Muscle of leg (tissue), 3 donors: ENCODE measurements at regions not wholly inside any gene's neighbourhood (a gene's known extent, or its start where the extent isn't known, plus 50 kb on each side); places are given as distances from the start of the nearest gene placed in this dataset.
"Not testable (repeated sequence)": the region's sequence is repeated elsewhere in the genome, so short reads cannot be mapped to it uniquely, and the experiment has no call there.

Source experiments
- DNase-seq: peaks from one replicate; pipeline ENCODE4 v3.0.0; 2013
- H3K27ac ChIP-seq: one replicate; pipeline ENCODE4 v1.5.1; 2013; ENCODE audit warnings: mild to moderate bottlenecking, low read length, control low read depth
- H3K27me3 ChIP-seq: one replicate; pipeline ENCODE4 v1.6.1; 2013; ENCODE audit warnings: low read length; ENCODE audit not compliant: control insufficient read depth, insufficient read depth
- H3K36me3 ChIP-seq: one replicate; pipeline ENCODE4 v1.6.1; 2013; ENCODE audit warnings: low read length; ENCODE audit not compliant: control insufficient read depth, insufficient read depth
- H3K4me1 ChIP-seq: one replicate; pipeline ENCODE4 v1.6.1; 2013; ENCODE audit warnings: low read length; ENCODE audit not compliant: control insufficient read depth, insufficient read depth
- H3K4me3 ChIP-seq: one replicate; pipeline ENCODE4 v1.5.1; 2013; ENCODE audit warnings: low read length, control low read depth
- H3K9me3 ChIP-seq: replicated peaks from 2 replicates; pipeline ENCODE4 v1.6.1; 2013; ENCODE audit warnings: low read depth, low read length; ENCODE audit not compliant: control insufficient read depth
- WGBS: methylation state at CpG from one replicate; pipeline ENCODE4 v1.1.5; 2013; ENCODE audit warnings: missing lambda C conversion rate; ENCODE audit not compliant: insufficient coverage; 5-methylcytosine and 5-hydroxymethylcytosine counted together

DNA sequence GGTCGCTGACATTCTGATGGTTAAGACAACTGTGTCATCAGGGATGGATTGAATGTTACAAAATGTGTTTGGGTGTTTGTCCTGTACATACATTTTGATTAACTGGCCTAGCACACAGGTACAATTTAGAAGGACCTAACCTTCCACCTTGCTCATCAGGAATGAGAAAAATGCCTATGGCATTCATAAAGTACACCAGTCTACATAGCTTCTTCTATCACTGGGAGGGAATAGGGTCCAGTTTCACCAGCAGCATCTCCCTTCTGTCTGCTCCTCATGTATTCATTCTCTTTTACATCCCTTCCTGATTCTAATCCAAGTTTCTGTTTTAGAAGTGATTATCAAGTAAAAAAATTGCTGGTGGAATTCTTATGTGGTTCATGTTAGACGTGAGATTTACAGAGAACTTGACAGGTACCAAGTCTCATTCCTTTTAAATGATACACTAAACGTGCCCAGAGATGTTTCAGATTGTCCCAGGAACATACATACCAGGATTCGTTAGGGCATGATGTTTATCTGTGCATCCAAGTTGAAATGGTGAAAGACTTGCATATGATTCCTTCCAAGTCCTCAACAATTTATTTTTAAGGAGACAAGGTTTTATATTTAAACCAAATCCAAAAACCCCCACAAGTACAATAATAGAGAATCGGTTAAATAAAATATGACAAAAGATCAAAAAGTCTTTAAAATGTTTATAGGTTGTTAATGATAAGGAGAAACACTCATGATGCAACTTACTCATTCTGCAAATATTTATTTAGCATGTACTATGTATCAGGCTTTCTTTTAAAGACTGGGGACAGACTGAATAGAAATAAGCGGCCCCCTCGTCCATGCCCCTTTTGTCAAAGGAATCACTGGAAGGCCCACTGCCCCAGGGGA, 359.1 kb downstream of the ZNF674 start:
- H3K27me3 ChIP-seq: peaks cover 6% of the 10 kb centered on the region
- no peak for DNase-seq
- no peaks in the 10 kb centered on the region for H3K9me3 ChIP-seq
- no peaks in the 10 kb centered on the region for H3K4me1 ChIP-seq
- H3K4me3 ChIP-seq: no peak overlapping the region
- no CpG with 5 or more reads among the region's 7 CpGs for WGBS
- no peaks in the 10 kb centered on the region for H3K36me3 ChIP-seq
- H3K27ac ChIP-seq: no peak overlapping the region

- no peaks in the 10 kb centered on the region for H3K36me3 ChIP-seq
- H3K27me3 ChIP-seq: peaks cover 7% of the 10 kb centered on the region
- no peaks in the 10 kb centered on the region for H3K9me3 ChIP-seq
- no peaks in the 10 kb centered on the region for H3K4me1 ChIP-seq
- H3K27ac ChIP-seq: no peak overlapping the region
- no peak for DNase-seq
- no peak overlapping the region for H3K4me3 ChIP-seq
- no CpG with 5 or more reads among the region's 2 CpGs for WGBS
These were observed 360.5 kb downstream of the ZNF674 start for GRCh38 chrX:46184749-46185148.

GRCh38 chrX:46180258-46180687, 364.9 kb downstream of the ZNF674 start:
- peak; percentile 5 for DNase-seq
- Histone ChIP-seq H3K4me1 (no peaks in the 10 kb centered on the region), H3K27ac (no peak overlapping the region), H3K27me3 (peaks cover 4% of the 10 kb centered on the region), H3K9me3 (no peaks in the 10 kb centered on the region), H3K36me3 (no peaks in the 10 kb centered on the region), H3K4me3 (no peak overlapping the region)
- no CpG with 5 or more reads among the region's 3 CpGs for WGBS

GRCh38 chrX:46179748-46180147, 365.5 kb downstream of the ZNF674 start:
- no peaks in the 10 kb centered on the region for H3K36me3 ChIP-seq
- DNase-seq: no peak
- H3K27ac ChIP-seq: no peak overlapping the region
- WGBS: 64% methylated on average over 3 of the region's 3 CpGs
- no peak overlapping the region for H3K4me3 ChIP-seq
- H3K27me3 ChIP-seq: peaks cover 4% of the 10 kb centered on the region
- H3K9me3 ChIP-seq: no peaks in the 10 kb centered on the region
- no peaks in the 10 kb centered on the region for H3K4me1 ChIP-seq

DNA sequence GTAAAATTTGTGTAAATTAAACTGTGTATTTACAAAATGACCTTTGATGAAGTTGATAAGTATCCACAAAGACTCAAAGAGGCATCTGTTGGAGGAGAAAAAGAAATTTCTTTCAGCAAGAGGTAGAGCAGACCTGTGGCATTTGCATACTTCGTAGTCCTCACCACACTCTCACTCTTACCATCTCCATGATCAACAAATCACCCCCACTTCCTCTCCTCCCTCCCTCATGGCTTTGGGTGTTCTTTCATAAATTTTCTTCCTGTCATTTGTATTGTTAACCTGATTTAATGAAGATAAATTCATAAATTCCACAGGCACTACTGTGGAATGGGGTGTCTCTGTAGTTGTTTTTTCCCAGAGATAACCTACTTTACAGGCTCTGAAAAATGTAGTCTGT, 366.5 kb downstream of the ZNF674 start:
- H3K27me3 ChIP-seq: peaks cover 4% of the 10 kb centered on the region
- H3K9me3 ChIP-seq: no peaks in the 10 kb centered on the region
- H3K27ac ChIP-seq: no peak overlapping the region
- no peaks in the 10 kb centered on the region for H3K4me1 ChIP-seq
- no peak overlapping the region for H3K4me3 ChIP-seq
- no peaks in the 10 kb centered on the region for H3K36me3 ChIP-seq
- no peak for DNase-seq
- WGBS: no CpG with 5 or more reads among the region's 1 CpG

DNA sequence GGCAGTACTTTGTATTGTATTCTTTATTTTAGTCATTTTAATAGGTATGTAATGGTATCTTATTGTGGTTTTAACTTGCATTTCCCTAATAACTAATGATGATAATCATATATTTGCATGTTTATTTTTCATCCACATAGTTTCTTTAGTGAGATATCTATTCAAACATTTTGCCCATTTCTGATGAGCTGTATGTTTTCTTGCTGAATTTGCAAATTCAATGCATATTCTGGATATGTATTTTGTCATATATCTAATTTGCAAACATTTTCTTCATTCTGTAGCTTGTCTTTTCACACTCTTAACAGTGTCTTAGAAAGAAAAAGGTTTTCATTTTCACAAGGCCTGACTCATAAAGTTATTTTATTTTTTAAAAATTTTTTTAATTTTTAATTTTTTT, 372.1 kb downstream of the ZNF674 start:
- DNase-seq: no peak
- no peak overlapping the region for H3K27ac ChIP-seq
- no peaks in the 10 kb centered on the region for H3K36me3 ChIP-seq
- no peak overlapping the region for H3K4me3 ChIP-seq
- no peaks in the 10 kb centered on the region for H3K27me3 ChIP-seq
- no peaks in the 10 kb centered on the region for H3K4me1 ChIP-seq
- peaks cover 3% of the 10 kb centered on the region for H3K9me3 ChIP-seq

GRCh38 chrX:46171457-46171856, 373.8 kb downstream of the ZNF674 start:
- not testable (repeated sequence) for H3K4me1 ChIP-seq, H3K27ac ChIP-seq, DNase-seq, H3K4me3 ChIP-seq, H3K9me3 ChIP-seq, H3K27me3 ChIP-seq, H3K36me3 ChIP-seq
- 100% methylated on average over 1 of the region's 4 CpGs for WGBS

DNA sequence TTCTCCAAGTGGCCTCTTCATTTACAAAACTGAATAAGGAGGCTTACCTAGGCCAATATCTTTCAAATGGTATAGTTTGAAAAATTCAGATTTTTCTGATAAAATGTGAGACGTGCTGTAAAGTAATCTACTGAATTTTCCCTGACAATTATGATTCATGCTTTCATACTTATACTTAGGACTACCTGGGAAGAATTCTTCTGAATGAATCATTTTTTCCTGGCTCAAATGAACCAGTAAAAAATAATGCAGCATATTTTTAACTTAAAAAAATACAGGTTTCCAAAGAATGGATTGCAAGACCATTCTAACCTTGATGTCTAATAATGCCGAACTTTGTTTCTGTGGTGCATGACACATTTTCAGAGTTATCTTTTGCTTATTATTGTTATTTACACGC, 375.4 kb downstream of the ZNF674 start:
- no CpG with 5 or more reads among the region's 3 CpGs for whole genome bisulfite sequencing
- Histone ChIP-seq H3K4me1 (no peaks in the 10 kb centered on the region), H3K27ac (no peak overlapping the region), H3K4me3 (no peak overlapping the region), H3K27me3 (no peaks in the 10 kb centered on the region), H3K36me3 (no peaks in the 10 kb centered on the region), H3K9me3 (peaks cover 3% of the 10 kb centered on the region)
- DNase-seq: no peak

- Histone ChIP-seq H3K27me3 (no peaks in the 10 kb centered on the region), H3K4me3 (no peak overlapping the region), H3K27ac (no peak overlapping the region), H3K4me1 (no peaks in the 10 kb centered on the region), H3K9me3 (peaks cover 3% of the 10 kb centered on the region), H3K36me3 (no peaks in the 10 kb centered on the region)
- no CpG with 5 or more reads among the region's 3 CpGs for WGBS
- peak; percentile 53 for DNase-seq
These were observed 377.0 kb downstream of the ZNF674 start for GRCh38 chrX:46168254-46168653.

- H3K4me1 ChIP-seq: no peaks in the 10 kb centered on the region
- no peaks in the 10 kb centered on the region for H3K27me3 ChIP-seq
- H3K9me3 ChIP-seq: no peaks in the 10 kb centered on the region
- DNase-seq: no peak
- H3K27ac ChIP-seq: no peak overlapping the region
- WGBS: no CpG with 5 or more reads among the region's 3 CpGs
- no peak overlapping the region for H3K4me3 ChIP-seq
- H3K36me3 ChIP-seq: no peaks in the 10 kb centered on the region
These were observed 379.4 kb downstream of the ZNF674 start for GRCh38 chrX:46165866-46166265.

- no peaks in the 10 kb centered on the region for H3K27me3 ChIP-seq
These were observed 379.8 kb downstream of the ZNF674 start for GRCh38 chrX:46165411-46165810.

More at GRCh38 chrX:46165411-46165810, 379.8 kb downstream of the ZNF674 start:
- no CpG with 5 or more reads among the region's 2 CpGs for WGBS
- Histone ChIP-seq H3K9me3 (no peaks in the 10 kb centered on the region), H3K4me1 (no peaks in the 10 kb centered on the region), H3K36me3 (no peaks in the 10 kb centered on the region), H3K27ac (no peak overlapping the region), H3K4me3 (no peak overlapping the region)
- no peak for DNase-seq
